SK-N-SH treated with all-trans-retinoic acid at 6 μM for 48 hours (cell line): ENCODE measurements at regions not wholly inside any gene's neighbourhood (a gene's known extent, or its start where the extent isn't known, plus 50 kb on each side); places are given as distances from the start of the nearest gene placed in this dataset.
A peak's percentile ranks its signal among the peaks of the same experiment; 100 is the strongest.

Experiments used
- ATAC-seq: fragments of 200-7000 bp; cut with Tn5 transposase; 3 replicates; pipeline ENCODE4 v1.9.1; 2020; ENCODE audit warnings: mild to moderate bottlenecking, moderate library complexity
- ARNTL ChIP-seq: fragments of 450-650 bp; formaldehyde crosslinking; IDR thresholded peaks from 2 replicates; pipeline ENCODE4 v1.5.0; 2020; ENCODE audit warnings: low read depth, mild to moderate bottlenecking, moderate library complexity, borderline replicate concordance
- BACH2 ChIP-seq: fragments of 250-450 bp; sonication (Bioruptor Pico); IDR thresholded peaks from 2 replicates; pipeline ENCODE4 v1.9.0; 2021; ENCODE audit warnings: mild to moderate bottlenecking, borderline replicate concordance
- CREB5 ChIP-seq: fragments of 250-450 bp; sonication (Bioruptor Pico); IDR thresholded peaks from 2 replicates; pipeline ENCODE4 v1.5.1; 2020; ENCODE audit warnings: low read depth, mild to moderate bottlenecking, moderate library complexity
- CSDC2 ChIP-seq: fragments of 250-450 bp; sonication (Bioruptor Pico); IDR thresholded peaks from 2 replicates; pipeline ENCODE4 v1.5.0; 2020; ENCODE audit warnings: mild to moderate bottlenecking, moderate library complexity
- ESRRG ChIP-seq: fragments of 250-450 bp; sonication (Bioruptor Pico); IDR thresholded peaks from 2 replicates; pipeline ENCODE4 v1.6.1; 2021; ENCODE audit warnings: mild to moderate bottlenecking
- GLIS3 ChIP-seq: fragments of 250-450 bp; sonication (Bioruptor Pico); IDR thresholded peaks from 2 replicates; pipeline ENCODE4 v1.5.0; 2020; ENCODE audit warnings: mild to moderate bottlenecking, moderate library complexity
- ISL1 ChIP-seq: fragments of 250-450 bp; sonication (Bioruptor Pico); IDR thresholded peaks from 2 replicates; pipeline ENCODE4 v2.1.2; 2022; ENCODE audit warnings: mild to moderate bottlenecking, moderate library complexity
- OSR1 ChIP-seq: fragments of 250-450 bp; sonication (Bioruptor Pico); IDR thresholded peaks from 2 replicates; pipeline ENCODE4 v1.8.0; 2022; ENCODE audit warnings: moderate library complexity, mild to moderate bottlenecking, inconsistent platforms
- PATZ1 ChIP-seq: fragments of 250-450 bp; sonication (Bioruptor Pico); IDR thresholded peaks from 2 replicates; pipeline ENCODE4 v1.8.0; 2020; ENCODE audit warnings: mild to moderate bottlenecking, moderate library complexity, borderline replicate concordance
- PPARA ChIP-seq: fragments of 250-450 bp; sonication (Bioruptor Pico); IDR thresholded peaks from 2 replicates; pipeline ENCODE4 v1.5.0; 2020; ENCODE audit warnings: mild to moderate bottlenecking, borderline replicate concordance
- RARB ChIP-seq: fragments of 250-450 bp; sonication (Bioruptor Pico); IDR thresholded peaks from 2 replicates; pipeline ENCODE4 v1.8.0; 2021; ENCODE audit warnings: mild to moderate bottlenecking, moderate library complexity
- SNAI2 ChIP-seq: fragments of 250-450 bp; sonication (Bioruptor Pico); IDR thresholded peaks from 2 replicates; pipeline ENCODE4 v1.5.0; 2020; ENCODE audit warnings: mild to moderate bottlenecking, moderate library complexity
- TCF4 ChIP-seq: fragments of 250-450 bp; sonication (Bioruptor Pico); IDR thresholded peaks from 2 replicates; pipeline ENCODE4 v1.8.0; 2021; ENCODE audit warnings: mild to moderate bottlenecking, moderate library complexity, borderline replicate concordance
- TOX ChIP-seq: fragments of 250-450 bp; sonication (Bioruptor Pico); IDR thresholded peaks from 2 replicates; pipeline ENCODE4 v1.8.0; 2021; ENCODE audit warnings: mild to moderate bottlenecking, moderate library complexity, borderline replicate concordance
- TSHZ2 ChIP-seq: fragments of 250-450 bp; sonication (Bioruptor Pico); IDR thresholded peaks from 2 replicates; pipeline ENCODE4 v1.5.0; 2020; ENCODE audit warnings: mild to moderate bottlenecking, moderate library complexity
- ZC3H10 ChIP-seq: fragments of 250-450 bp; sonication (Bioruptor Pico); IDR thresholded peaks from 2 replicates; pipeline ENCODE4 v1.5.1; 2021; ENCODE audit warnings: mild to moderate bottlenecking, moderate library complexity
- ZFP3 ChIP-seq: fragments of 250-450 bp; sonication (Bioruptor Pico); IDR thresholded peaks from 2 replicates; pipeline ENCODE4 v1.5.0; 2020; ENCODE audit warnings: mild to moderate bottlenecking, moderate library complexity
- ZFP30 ChIP-seq: fragments of 450-650 bp; formaldehyde crosslinking; IDR thresholded peaks from 2 replicates; pipeline ENCODE4 v1.5.0; 2022; ENCODE audit warnings: mild to moderate bottlenecking, moderate library complexity
- ZNF565 ChIP-seq: fragments of 450-650 bp; formaldehyde crosslinking; conservative IDR thresholded peaks from 2 replicates; pipeline ENCODE4 v1.5.0; 2020; ENCODE audit warnings: low read depth, mild to moderate bottlenecking, moderate library complexity
- ZNF70 ChIP-seq: fragments of 450-650 bp; formaldehyde crosslinking; IDR thresholded peaks from 2 replicates; pipeline ENCODE4 v1.5.0; 2020; ENCODE audit warnings: mild to moderate bottlenecking, moderate library complexity
- ZNF8 ChIP-seq: fragments of 450-650 bp; formaldehyde crosslinking; IDR thresholded peaks from 2 replicates; pipeline ENCODE4 v1.5.0; 2020; ENCODE audit warnings: mild to moderate bottlenecking, moderate library complexity

GRCh38 chr1:74953622-74954021 lies 180.6 kb upstream of the LHX8 start:
- TF ChIP-seq PATZ1 (CRISPR knock-in tag) = no peak
- no peak for TF ChIP-seq TCF4 (CRISPR knock-in tag)
- TF ChIP-seq ZFP30 (CRISPR knock-in tag) = no peak
- TF ChIP-seq ISL1 (CRISPR knock-in tag) = no peak
- no peak for TF ChIP-seq ARNTL (CRISPR knock-in tag)
- TF ChIP-seq CREB5 (CRISPR knock-in tag) = no peak
- no peak for TF ChIP-seq ZNF565 (CRISPR knock-in tag)
- TF ChIP-seq ZNF8 = no peak
- TF ChIP-seq OSR1 (CRISPR knock-in tag) = no peak
- no peak for TF ChIP-seq SNAI2
- TF ChIP-seq ZNF70 (CRISPR knock-in tag) = no peak
- no peak for TF ChIP-seq RARB (CRISPR knock-in tag)
- no peak for TF ChIP-seq ESRRG (CRISPR knock-in tag)
- TF ChIP-seq TOX (CRISPR knock-in tag) = no peak
- no peak for TF ChIP-seq BACH2 (CRISPR knock-in tag)
- no peak for TF ChIP-seq GLIS3 (CRISPR knock-in tag)
- TF ChIP-seq CSDC2 (CRISPR knock-in tag) = no peak
- TF ChIP-seq ZC3H10 (CRISPR knock-in tag) = no peak
- no peak for TF ChIP-seq TSHZ2 (CRISPR knock-in tag)
- no peak for TF ChIP-seq PPARA (CRISPR knock-in tag)
- no peak for ATAC-seq

GRCh38 chr1:74963120-74963519 lies 171.1 kb upstream of the LHX8 start:
- TF ChIP-seq RARB (CRISPR knock-in tag) (no peak), ARNTL (CRISPR knock-in tag) (no peak), ISL1 (CRISPR knock-in tag) (no peak), PATZ1 (CRISPR knock-in tag) (no peak), ZFP3 (CRISPR knock-in tag) (no peak), GLIS3 (CRISPR knock-in tag) (no peak), BACH2 (CRISPR knock-in tag) (no peak), ZNF565 (CRISPR knock-in tag) (no peak), PPARA (CRISPR knock-in tag) (no peak), ZFP30 (CRISPR knock-in tag) (no peak), ZNF8 (no peak), CSDC2 (CRISPR knock-in tag) (no peak), TCF4 (CRISPR knock-in tag) (no peak), ZC3H10 (CRISPR knock-in tag) (no peak), ZNF70 (CRISPR knock-in tag) (no peak), TOX (CRISPR knock-in tag) (no peak), OSR1 (CRISPR knock-in tag) (no peak), ESRRG (CRISPR knock-in tag) (no peak)
- no peak for ATAC-seq

GRCh38 chr1:74964508-74965102 lies 169.6 kb upstream of the LHX8 start:
- TF ChIP-seq PPARA (CRISPR knock-in tag) (no peak), ISL1 (CRISPR knock-in tag) (peak; percentile 59)
- no peak for ATAC-seq
